ENCODE measurements at regions not wholly inside any gene's neighbourhood (a gene's known extent, or its start where the extent isn't known, plus 50 kb on each side); places are given as distances from the start of the nearest gene placed in this dataset.

GRCh38 chr2:106976548-106976947 lies 90.6 kb upstream of the ST6GAL2 start (continued):
- TF ChIP-seq ZBTB33 (CRISPR knock-in tag; IDR thresholded peaks at IDR 0.05) (no peak), ZNF444 (CRISPR knock-in tag; IDR thresholded peaks at IDR 0.05) (no peak), HNRNPUL1 (IDR thresholded peaks at IDR 0.05; ENCODE audit: low read length) (no peak), NCOA4 (IDR thresholded peaks at IDR 0.05; ENCODE audit: partially characterized antibody) (no peak), PHF8 (IDR thresholded peaks at IDR 0.05; ENCODE audit: borderline replicate concordance, low read length) (no peak), NUFIP1 (IDR thresholded peaks at IDR 0.05; ENCODE audit: partially characterized antibody) (no peak), TEAD4 (IDR thresholded peaks at IDR 0.05; ENCODE audit: low read length) (no peak), TEAD4 (CRISPR knock-in tag; IDR thresholded peaks at IDR 0.05; ENCODE audit: borderline replicate concordance) (no peak), TFAM (CRISPR knock-in tag; conservative IDR thresholded peaks at IDR 0.05) (no peak), ARID3A (IDR thresholded peaks at IDR 0.05; ENCODE audit: borderline replicate concordance, low read depth, low read length) (no peak), ZNF57 (CRISPR knock-in tag; IDR thresholded peaks at IDR 0.05) (no peak), GTF2F1 (IDR thresholded peaks at IDR 0.05; ENCODE audit: low read depth, low read length) (no peak), RBM34 (IDR thresholded peaks at IDR 0.05; ENCODE audit: borderline replicate concordance, insufficient read depth, low read length) (no peak), HDAC8 (tag; IDR thresholded peaks at IDR 0.05) (no peak)

Data from K562 (cell line).